ENCODE measurements at regions not wholly inside any gene's neighbourhood (a gene's known extent, or its start where the extent isn't known, plus 50 kb on each side); places are given as distances from the start of the nearest gene placed in this dataset.

- H3K79me2 ChIP-seq (ENCODE audit: control insufficient read depth, insufficient read depth, low read length): no peaks in the 10 kb centered on the region
- no TSS peak for BruUV-seq (replicated peaks)
- H3K9me1 ChIP-seq (ENCODE audit: control insufficient read depth, insufficient read depth, low read length): no peaks in the 10 kb centered on the region
- no peak overlapping the region for H2AFZ ChIP-seq (ENCODE audit: low read depth, low read length)
- no peaks in the 10 kb centered on the region for H3K27me3 ChIP-seq (ENCODE audit: control insufficient read depth in 2 of 2, insufficient read depth in 2 of 2, low read length in 2 of 2)
- H4K20me1 ChIP-seq (replicated peaks; ENCODE audit: control insufficient read depth, insufficient read depth, low read length): no peaks in the 10 kb centered on the region
- FAIRE-seq (no peak), ATAC-seq (no peak), DNase-seq (ENCODE audit: extremely low read depth in 1 of 4, low spot score in 3 of 4) (no peak)
- WGBS (ENCODE audit: insufficient coverage, low coverage, missing lambda C conversion rate): 0% methylated on average over 1 of the region's 1 CpG
- CTCF ChIA-PET (ENCODE audit: low intra/inter-chr PET ratio): no interaction called here
- no peaks in the 10 kb centered on the region for H3K4me1 ChIP-seq (replicated peaks in 1 of 2; ENCODE audit: control insufficient read depth in 2 of 2, insufficient read depth in 2 of 2, low read length in 2 of 2)
- POLR2A ChIA-PET: no interaction called here
- H3K27ac ChIP-seq (ENCODE audit: extremely low read depth, low read depth, low read length): no peak overlapping the region
- in situ Hi-C loops (cut with MboI) (no loop called here), intact Hi-C loops (cut with micrococcal nuclease) (no loop called here)
- no peak overlapping the region for H3K9ac ChIP-seq (ENCODE audit: insufficient read depth in 1 of 2, low read depth in 2 of 2, low read length in 2 of 2)
- H3K4me3 ChIP-seq: no peak overlapping the region
- H3K36me3 ChIP-seq (ENCODE audit: control insufficient read depth, insufficient read depth, low read length): no peaks in the 10 kb centered on the region
- TF ChIP-seq PTRF (tag; IDR thresholded peaks at IDR 0.05): no peak
- no peak for TF ChIP-seq E2F1 (CRISPR knock-in tag; IDR thresholded peaks at IDR 0.05)
- no peak for TF ChIP-seq ARID3B (CRISPR knock-in tag; IDR thresholded peaks at IDR 0.05; ENCODE audit: borderline replicate concordance)
- TF ChIP-seq ZNF707 (CRISPR knock-in tag; conservative IDR thresholded peaks at IDR 0.05): no peak
- no peak for TF ChIP-seq ELK1 (CRISPR knock-in tag; IDR thresholded peaks at IDR 0.05)
- TF ChIP-seq XRCC4 (IDR thresholded peaks at IDR 0.05; ENCODE audit: extremely low read depth, insufficient read depth, insufficient read length): no peak
- TF ChIP-seq CBFA2T2 (conservative IDR thresholded peaks at IDR 0.05): no peak
- no peak for TF ChIP-seq NFIC (IDR thresholded peaks at IDR 0.05)
- no peak for TF ChIP-seq CGGBP1 (CRISPR knock-in tag; IDR thresholded peaks at IDR 0.05)
- TF ChIP-seq SMARCE1 (IDR thresholded peaks at IDR 0.05): no peak
- TF ChIP-seq DIDO1 (tag; IDR thresholded peaks at IDR 0.05; ENCODE audit: low read depth): no peak
- H3K9me3 ChIP-seq (replicated peaks; ENCODE audit: control insufficient read depth, insufficient read depth, low read depth, low read length): no peaks in the 10 kb centered on the region
- no peak overlapping the region for H3K4me2 ChIP-seq (ENCODE audit: insufficient read depth, low read length)
These were observed 165.3 kb upstream of the CDH20 start for GRCh38 chr18:61167902-61168301.
